ENCODE measurements at regions not wholly inside any gene's neighbourhood (a gene's known extent, or its start where the extent isn't known, plus 50 kb on each side); places are given as distances from the start of the nearest gene placed in this dataset.

- DNase-seq: no peak
- H3K36me3 ChIP-seq (ENCODE audit: control insufficient read depth, insufficient read depth, low read length): no peaks in the 10 kb centered on the region
- no peak overlapping the region for H4K8ac ChIP-seq (ENCODE audit: low read depth in 2 of 2, low read length in 2 of 2)
- no peaks in the 10 kb centered on the region for H3K9me1 ChIP-seq (ENCODE audit: insufficient read depth, low read length)
- H3K9me3 ChIP-seq (ENCODE audit: control insufficient read depth, insufficient read depth, low read length): peaks cover 4% of the 10 kb centered on the region; the same call in 1 of the 2 replicates
- POLR2A ChIA-PET (ENCODE audit: unreplicated experiment): no interaction called here
- no peak overlapping the region for H4K5ac ChIP-seq (ENCODE audit: low read depth, low read length)
- H3K27me3 ChIP-seq (ENCODE audit: control insufficient read depth, insufficient read depth, low read length): no peaks in the 10 kb centered on the region
- no peak overlapping the region for H3K18ac ChIP-seq (ENCODE audit: low read depth, low read length)
- H2BK15ac ChIP-seq (ENCODE audit: low read depth, low read length): no peak overlapping the region
- no peak overlapping the region for H2BK5ac ChIP-seq (ENCODE audit: low read depth, low read length, poor library complexity, severe bottlenecking)
- BruUV-seq (replicated peaks): no TSS peak
- intact Hi-C loops (cut with micrococcal nuclease) (no loop called here), dilution Hi-C loops (cut with HindIII; ENCODE audit: low sequenced_read_pairs, unreplicated experiment) (no loop called here), in situ Hi-C loops (cut with MboI; ENCODE audit: low sequenced_read_pairs) (no loop called here)
- no peak overlapping the region for H2AK5ac ChIP-seq (ENCODE audit: low read depth, low read length)
- H2AFZ ChIP-seq (replicated peaks; ENCODE audit: low read length, poor library complexity): no peak overlapping the region
- H4K91ac ChIP-seq (ENCODE audit: insufficient read depth, low read depth, low read length): no peak overlapping the region
- H3K4me3 ChIP-seq (ENCODE audit: insufficient read depth, low read depth, low read length): no peak overlapping the region
- no peak overlapping the region for H3K14ac ChIP-seq (replicated peaks; ENCODE audit: low read depth, low read length)
- no peaks in the 10 kb centered on the region for H4K20me1 ChIP-seq (ENCODE audit: insufficient read depth, low read length)
- 80% methylated on average over 1 of the region's 4 CpGs; no CpG with 5 or more reads in 1 of the 2 experiments for WGBS, 2 experiments (ENCODE audit: extremely low coverage in 2 of 2, insufficient read length in 1 of 2)
- ATAC-seq (ENCODE audit: low read depth): no peak
- H3K4ac ChIP-seq (ENCODE audit: low read depth, low read length): no peak overlapping the region
- no peak overlapping the region for H3K56ac ChIP-seq (ENCODE audit: extremely low read depth, insufficient read depth, low read length)
- no peak overlapping the region for H3K23ac ChIP-seq (ENCODE audit: low read depth, low read length)
- no peaks in the 10 kb centered on the region for H3K79me1 ChIP-seq (ENCODE audit: low read depth in 1 of 2, low read length in 2 of 2)
- H3K4me1 ChIP-seq (ENCODE audit: control insufficient read depth, insufficient read depth, low read length): no peaks in the 10 kb centered on the region
- H2BK120ac ChIP-seq (ENCODE audit: low read depth, low read length): no peak overlapping the region
- TF ChIP-seq NFE2L2 (IDR thresholded peaks at IDR 0.05; ENCODE audit: low read depth, low read length): no peak
- TF ChIP-seq RCOR1 (IDR thresholded peaks at IDR 0.05; ENCODE audit: insufficient replicate concordance, low read length): no peak
- TF ChIP-seq MXI1 (IDR thresholded peaks at IDR 0.05; ENCODE audit: borderline replicate concordance, low read depth, low read length): no peak
- no peak for TF ChIP-seq SMC3 (IDR thresholded peaks at IDR 0.05; ENCODE audit: low read depth, low read length)
- no peak for TF ChIP-seq CHD1 (IDR thresholded peaks at IDR 0.05; ENCODE audit: low read depth, low read length)
- TF ChIP-seq, protein P1, sequence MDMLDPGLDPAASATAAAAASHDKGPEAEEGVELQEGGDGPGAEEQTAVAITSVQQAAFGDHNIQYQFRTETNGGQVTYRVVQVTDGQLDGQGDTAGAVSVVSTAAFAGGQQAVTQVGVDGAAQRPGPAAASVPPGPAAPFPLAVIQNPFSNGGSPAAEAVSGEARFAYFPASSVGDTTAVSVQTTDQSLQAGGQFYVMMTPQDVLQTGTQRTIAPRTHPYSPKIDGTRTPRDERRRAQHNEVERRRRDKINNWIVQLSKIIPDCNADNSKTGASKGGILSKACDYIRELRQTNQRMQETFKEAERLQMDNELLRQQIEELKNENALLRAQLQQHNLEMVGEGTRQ (IDR thresholded peaks at IDR 0.05; ENCODE audit: low read depth, low read length): no peak
- no peak for TF ChIP-seq CTCF (conservative IDR thresholded peaks at IDR 0.05; ENCODE audit: low read depth, low read length)
- TF ChIP-seq RAD21 (IDR thresholded peaks at IDR 0.05; ENCODE audit: low read length): no peak
- TF ChIP-seq RFX5 (IDR thresholded peaks at IDR 0.05; ENCODE audit: low read depth, low read length): no peak
- TF ChIP-seq FOS (IDR thresholded peaks at IDR 0.05; ENCODE audit: low read depth, low read length): no peak
- no peak for TF ChIP-seq POLR2A (IDR thresholded peaks at IDR 0.05; ENCODE audit: low read depth, low read length)
- TF ChIP-seq BHLHE40 (IDR thresholded peaks at IDR 0.05; ENCODE audit: low read depth, low read length): no peak
- no peak for TF ChIP-seq MAFK (IDR thresholded peaks at IDR 0.05; ENCODE audit: low read depth, low read length)
- no peak for TF ChIP-seq ELK1 (IDR thresholded peaks at IDR 0.05; ENCODE audit: borderline replicate concordance, low read depth, low read length)
- TF ChIP-seq CEBPB (IDR thresholded peaks at IDR 0.05; ENCODE audit: low read depth, low read length): no peak
- TF ChIP-seq MAZ (IDR thresholded peaks at IDR 0.05; ENCODE audit: borderline replicate concordance, low read depth, low read length): no peak
- no peak overlapping the region for H3K9ac ChIP-seq (ENCODE audit: low read depth, low read length)
- no peak overlapping the region for H2AK9ac ChIP-seq (replicated peaks; ENCODE audit: low read depth, low read length, poor library complexity)
- H3K4me2 ChIP-seq (ENCODE audit: low read depth, low read length): no peak overlapping the region
- CTCF ChIA-PET: no interaction called here
- no peak overlapping the region for H3K27ac ChIP-seq (ENCODE audit: insufficient read depth, low read length)
- no peak overlapping the region for H2BK20ac ChIP-seq (ENCODE audit: low read depth, low read length)
These were observed 294.8 kb downstream of the NR2F2 start for GRCh38 chr15:96625256-96625655.

Data from IMR-90 (cell line).